SIG-M5 (cell line): ENCODE measurements at regions not wholly inside any gene's neighbourhood (a gene's known extent, or its start where the extent isn't known, plus 50 kb on each side); places are given as distances from the start of the nearest gene placed in this dataset.

Source experiments
- DNase-seq: peaks from one replicate; lab custom pipeline; 2025; lab: John Stamatoyannopoulos, UW

DNA sequence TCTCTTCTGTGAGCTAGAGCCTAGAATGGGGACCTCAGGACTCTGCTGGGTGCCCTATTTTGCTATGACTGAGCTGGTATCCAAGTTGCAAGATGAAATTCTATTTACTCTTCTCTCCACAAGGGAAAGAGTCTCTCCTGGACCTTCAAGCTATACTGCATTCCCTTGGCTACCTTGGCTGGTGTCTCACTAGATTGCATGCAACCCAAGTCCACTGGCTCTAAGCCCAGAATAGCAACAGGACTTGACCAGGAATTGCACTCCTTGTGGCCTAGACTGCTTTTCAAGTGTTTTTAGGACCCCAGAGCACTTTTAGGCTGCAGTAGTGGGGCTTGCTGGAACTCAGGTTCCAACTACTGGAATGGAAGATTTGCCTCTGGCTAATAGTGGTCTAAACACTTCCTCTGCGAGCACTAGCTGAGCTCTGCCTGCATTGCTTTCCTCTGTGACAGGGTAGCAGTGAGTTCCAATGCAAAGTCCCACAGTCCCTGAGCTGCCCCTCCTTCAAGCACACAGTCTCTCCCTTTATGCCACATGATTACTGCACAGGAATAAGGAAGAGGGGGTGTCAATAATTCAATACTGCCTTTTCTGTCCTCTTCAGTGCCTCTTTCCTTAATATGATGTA is 1009.1 kb upstream of the FLRT2 start:
- no peak for DNase-seq

- no peak for DNase-seq
These were observed 1006.2 kb upstream of the FLRT2 start for GRCh38 chr14:84523746-84524145.

DNA sequence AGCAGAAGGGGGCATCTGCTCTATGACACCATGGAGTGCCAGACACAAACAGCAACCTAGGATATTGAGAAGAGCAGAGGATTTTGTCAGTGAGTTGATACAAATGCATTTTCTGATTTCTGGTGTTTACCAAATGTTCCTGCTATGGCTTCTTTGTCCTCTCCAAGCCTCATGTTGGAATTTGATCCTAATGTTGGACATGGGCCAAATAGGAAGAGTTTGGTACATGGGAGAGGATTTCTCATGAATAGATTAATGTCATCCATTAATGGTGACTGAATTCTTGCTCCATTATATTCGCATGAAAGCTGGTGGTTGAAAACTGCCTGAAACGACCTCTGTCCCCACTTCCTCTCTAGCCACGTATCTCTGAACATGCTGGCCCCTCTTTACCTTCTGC is 1002.2 kb upstream of the FLRT2 start:
- DNase-seq: no peak

DNA sequence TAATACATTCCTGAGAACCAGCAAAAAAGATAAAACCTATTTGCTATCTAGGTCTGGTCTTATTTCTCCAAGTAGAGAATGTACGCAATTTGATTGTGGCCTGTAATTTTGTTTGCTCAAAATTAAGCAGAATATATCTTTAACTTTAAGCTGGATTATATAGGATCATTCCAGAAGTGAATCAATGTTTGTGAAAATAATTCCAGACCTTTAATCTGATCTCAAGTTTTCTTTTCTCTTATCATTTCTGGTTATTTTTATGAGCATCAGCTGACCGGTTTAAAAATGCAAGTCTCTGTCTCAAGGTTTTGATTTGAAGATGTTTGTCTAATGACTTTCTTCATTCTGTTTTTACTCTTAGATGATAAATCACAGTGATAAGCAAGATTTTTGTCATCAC is 997.9 kb upstream of the FLRT2 start:
- DNase-seq: no peak

GRCh38 chr14:84533181-84533725 is 996.7 kb upstream of the FLRT2 start:
- DNase-seq: no peak

DNA sequence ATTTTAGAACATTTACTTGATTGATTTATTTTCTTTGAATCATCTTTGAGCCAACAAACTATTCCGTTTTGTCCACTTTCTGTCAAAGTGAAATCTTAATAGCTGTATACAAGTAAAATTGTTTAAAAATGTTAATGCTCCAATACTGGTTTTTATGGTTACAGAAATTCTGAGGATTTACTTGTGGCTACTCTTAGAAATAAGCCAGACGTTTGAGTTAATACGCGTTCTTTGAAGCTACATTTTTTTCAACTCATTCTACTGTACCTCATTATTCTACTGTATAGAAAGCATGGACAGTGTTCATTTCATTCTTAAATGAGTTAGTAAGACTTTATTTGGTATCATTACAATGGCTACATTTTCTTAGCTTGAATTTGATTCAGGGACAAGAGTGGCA is 996.2 kb upstream of the FLRT2 start:
- no peak for DNase-seq

- no peak for DNase-seq
These were observed 994.5 kb upstream of the FLRT2 start for GRCh38 chr14:84535484-84535883.

GRCh38 chr14:84535976-84536375 is 994.0 kb upstream of the FLRT2 start:
- no peak for DNase-seq

DNA sequence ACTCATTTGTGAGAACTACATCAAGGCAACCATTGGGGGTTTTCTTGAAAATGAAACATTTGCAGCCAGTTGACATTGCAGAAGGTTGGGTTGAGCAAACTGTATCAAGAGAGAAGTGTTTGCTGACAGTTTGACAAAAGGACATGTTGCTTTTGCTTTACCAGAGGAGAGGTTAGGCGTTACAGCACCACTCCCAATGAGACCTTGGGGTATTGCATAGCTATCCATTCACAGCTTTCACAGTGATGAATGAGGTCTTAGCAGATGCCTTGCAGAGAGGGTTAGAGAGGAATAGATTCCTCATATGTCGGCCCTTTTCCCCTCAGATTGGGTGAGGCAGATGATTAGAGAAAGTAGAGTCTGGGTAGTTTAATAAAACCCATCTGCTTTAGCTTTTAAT is 988.9 kb upstream of the FLRT2 start:
- DNase-seq: no peak

- no peak for DNase-seq
These were observed 986.1 kb upstream of the FLRT2 start for GRCh38 chr14:84543859-84544258.

DNA sequence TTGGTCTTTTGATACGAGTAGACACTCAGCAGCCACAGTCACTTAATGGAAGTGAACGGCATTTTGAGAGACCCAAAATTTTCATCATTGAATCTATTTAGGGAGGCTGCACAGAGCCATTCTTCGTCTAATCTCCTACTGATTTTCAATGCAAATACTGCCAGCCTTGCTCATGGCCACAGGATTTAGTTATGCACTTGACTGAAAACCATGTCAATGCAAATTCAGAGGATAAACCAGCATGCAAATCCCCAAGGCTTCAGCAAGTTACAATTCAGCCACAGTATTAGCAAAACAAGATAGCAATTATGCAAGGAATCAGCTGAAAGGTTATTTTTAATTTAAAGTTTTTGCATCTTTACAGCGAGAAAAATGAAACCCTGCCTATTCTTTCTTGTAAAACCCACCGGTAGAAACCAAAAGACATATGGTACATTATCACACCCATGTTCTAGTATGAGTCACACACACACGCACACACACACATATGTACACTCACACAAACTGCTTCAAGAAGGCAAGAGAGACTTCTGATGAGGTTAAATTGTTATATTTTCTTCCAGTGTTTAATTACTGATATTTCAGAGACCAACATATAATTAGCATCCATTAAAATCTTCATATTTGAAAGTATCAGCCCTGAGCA is 985.3 kb upstream of the FLRT2 start:
- no peak for DNase-seq

DNA sequence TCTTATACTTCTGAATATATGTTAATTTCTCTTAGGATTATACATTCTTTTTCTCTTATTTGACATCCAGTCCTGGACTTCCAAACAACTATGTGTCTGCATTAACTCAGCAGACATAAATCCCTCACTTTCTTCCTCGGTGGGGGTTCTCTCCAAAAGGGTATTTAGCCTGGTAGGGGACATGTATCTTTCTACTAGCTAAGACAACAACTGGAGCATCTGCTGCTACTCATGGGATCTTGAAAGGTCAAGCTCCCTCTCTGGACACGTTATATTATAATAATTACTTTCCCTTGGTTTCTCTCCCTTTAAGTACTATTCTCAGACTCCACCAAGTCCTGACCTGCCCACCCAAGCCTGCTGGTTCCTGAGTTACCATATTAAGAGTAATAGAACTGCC is 983.7 kb upstream of the FLRT2 start:
- DNase-seq: no peak

DNA sequence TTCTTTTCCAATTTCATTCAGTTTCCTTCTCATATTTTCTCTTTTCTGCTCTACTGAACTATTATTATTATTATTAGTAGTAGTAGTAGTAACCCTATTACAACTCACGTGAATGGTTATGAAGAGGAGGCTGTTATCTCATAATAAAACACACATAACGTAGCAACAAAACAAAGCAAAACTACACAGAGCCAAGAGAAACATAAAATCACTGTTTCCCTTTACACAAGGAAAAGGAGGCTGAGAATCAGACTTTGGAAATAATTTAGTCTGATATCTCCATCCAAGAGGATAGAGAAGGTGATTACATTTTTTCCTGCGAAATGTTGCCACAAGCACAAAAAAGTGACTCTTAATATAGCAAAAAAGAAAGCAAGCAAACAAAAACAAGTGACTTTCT is 975.8 kb upstream of the FLRT2 start:
- DNase-seq: no peak

- no peak for DNase-seq
These were observed 974.5 kb upstream of the FLRT2 start for GRCh38 chr14:84555493-84555892.

- DNase-seq: no peak
These were observed 963.8 kb upstream of the FLRT2 start for GRCh38 chr14:84566109-84566508.

DNA sequence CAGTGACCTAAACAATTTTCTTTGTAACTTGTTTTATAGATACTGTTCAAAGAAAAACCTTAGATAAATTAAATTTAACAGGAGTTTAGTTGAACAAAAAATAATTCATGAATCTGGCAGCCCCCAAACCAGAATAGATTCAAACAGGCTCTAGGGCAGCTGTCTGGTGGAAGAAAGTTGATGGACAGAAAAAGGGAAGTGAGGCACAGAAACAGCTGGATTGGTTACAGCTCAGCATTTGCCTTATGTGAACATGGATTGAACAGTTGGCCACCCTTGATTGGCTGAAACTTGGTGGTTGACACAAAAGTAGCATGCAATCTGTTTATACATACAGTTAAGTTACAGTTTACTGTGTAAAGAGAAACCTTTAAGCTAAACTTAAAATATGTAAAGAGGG is 954.3 kb upstream of the FLRT2 start:
- DNase-seq: no peak

GRCh38 chr14:84579292-84579691 is 950.7 kb upstream of the FLRT2 start:
- no peak for DNase-seq

GRCh38 chr14:84581041-84581440 is 948.9 kb upstream of the FLRT2 start:
- DNase-seq: no peak

DNA sequence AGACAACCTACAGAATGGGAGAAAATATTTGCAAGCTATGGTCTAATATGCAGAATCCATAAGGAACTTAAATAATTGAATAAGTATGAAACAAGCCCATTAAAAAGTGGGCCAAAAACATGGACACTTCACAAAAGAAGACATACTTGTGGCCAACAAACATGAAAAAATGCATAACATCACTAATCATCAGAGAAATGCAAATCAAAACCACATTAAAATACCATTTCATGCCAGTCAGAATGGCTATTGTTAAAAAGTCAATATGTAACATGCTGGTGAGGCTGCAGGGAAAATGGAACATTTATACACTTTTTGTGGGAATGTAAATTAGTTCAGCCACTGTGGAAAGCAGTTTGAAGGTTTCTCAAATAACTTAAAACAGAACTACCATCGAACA is 945.4 kb upstream of the FLRT2 start:
- DNase-seq: no peak

DNA sequence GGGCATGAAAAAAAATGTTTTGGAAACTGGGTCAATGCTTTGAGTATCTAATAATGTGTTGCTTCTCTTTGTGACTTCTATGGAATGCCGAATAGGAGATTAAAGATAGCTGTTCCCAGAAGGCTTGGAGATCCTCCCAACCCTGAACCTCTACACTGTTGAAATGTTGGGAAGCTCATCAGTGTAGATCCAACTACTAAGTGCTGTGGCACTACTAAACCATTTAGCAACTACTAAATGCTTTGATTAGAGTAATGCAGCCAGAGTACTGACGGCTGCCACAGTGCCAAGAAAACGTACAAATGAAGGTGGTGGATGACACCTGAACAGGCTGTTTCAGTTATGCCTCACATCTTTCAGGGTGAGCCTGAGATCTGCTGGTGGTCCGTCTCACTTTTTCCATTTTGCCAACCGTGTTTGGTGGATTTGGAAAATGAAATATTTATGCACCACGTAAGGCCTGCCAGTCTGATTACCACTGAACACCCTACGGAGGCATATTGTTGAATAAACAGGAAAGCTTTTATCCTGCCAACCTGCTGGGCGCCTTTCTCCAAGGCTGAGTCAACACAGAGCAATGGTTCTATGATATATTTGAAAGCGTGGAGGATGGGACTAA is 938.0 kb upstream of the FLRT2 start:
- no peak for DNase-seq

DNA sequence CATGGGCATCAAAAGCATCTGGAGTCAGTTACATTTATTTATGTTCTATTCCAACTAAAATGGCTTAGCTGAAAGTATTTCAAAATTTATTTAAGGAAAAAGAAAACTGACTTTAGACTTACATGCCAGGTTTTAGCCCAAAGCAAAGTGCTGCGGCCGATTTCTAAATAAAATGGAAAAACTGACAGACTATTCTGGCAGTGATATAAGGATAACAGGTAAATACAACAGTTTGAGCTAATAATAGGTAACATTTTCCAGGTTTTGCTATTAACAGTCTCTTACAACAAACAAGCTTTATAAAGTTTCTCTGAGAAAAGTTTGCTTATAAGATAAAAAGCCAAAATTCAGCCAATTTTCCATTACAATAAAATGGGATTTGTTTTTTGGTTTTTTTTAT is 937.2 kb upstream of the FLRT2 start:
- no peak for DNase-seq

DNA sequence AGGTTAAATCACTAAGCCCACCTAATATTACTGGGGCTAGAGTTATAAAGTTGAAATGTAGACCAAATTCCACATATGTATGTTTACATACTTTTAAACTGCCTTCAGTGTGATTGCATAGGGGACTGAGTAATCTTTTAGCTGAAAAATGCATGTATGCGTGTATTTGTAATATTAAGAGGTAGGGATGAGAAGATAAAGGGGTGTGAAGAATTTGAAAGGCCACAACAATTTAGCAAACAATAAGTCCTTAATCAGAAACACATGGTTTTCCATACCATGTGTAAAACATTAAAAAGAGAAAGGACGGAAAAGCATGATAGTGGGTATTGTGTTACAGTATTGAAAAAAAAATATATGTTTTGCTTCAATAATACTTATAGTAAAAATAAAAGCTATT is 919.9 kb upstream of the FLRT2 start:
- DNase-seq: no peak

DNA sequence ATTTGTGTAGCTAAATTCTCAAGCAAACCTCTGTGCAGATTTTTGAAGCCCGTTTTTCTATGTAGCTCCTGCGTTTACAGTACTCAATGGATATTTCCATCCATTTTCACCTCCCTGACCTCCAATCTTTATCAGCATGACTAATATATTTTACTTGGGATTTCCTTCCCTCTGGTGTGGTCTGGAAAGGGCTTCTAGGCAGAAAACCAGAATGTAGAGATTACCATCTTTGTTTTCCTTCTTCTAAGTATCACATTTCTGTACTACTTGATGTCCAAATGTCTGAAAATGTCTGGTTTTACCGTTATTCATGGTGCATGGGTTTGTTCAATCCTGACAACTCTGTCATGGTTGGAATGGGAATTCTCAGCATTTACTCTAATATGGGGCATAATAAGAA is 907.6 kb upstream of the FLRT2 start:
- DNase-seq: no peak

GRCh38 chr14:84643446-84643845 is 886.5 kb upstream of the FLRT2 start:
- DNase-seq: no peak
